NCI-H1417 treated with DMSO at 0.1 percent for 48 hours (cell line): ENCODE measurements at regions not wholly inside any gene's neighbourhood (a gene's known extent, or its start where the extent isn't known, plus 50 kb on each side); places are given as distances from the start of the nearest gene placed in this dataset.
A peak's percentile ranks its signal among the peaks of the same experiment; 100 is the strongest.
"Not testable (repeated sequence)": the region's sequence is repeated elsewhere in the genome, so short reads cannot be mapped to it uniquely, and the experiment has no call there.

ENCODE experiments used
- DNase-seq: peaks from one replicate; lab custom pipeline; 2025; lab: John Stamatoyannopoulos, UW

- DNase-seq, result no peak
Observed at GRCh38 chr13:59360108-59360507, 803.6 kb downstream of the DIAPH3 start.

- DNase-seq, result no peak
Observed at GRCh38 chr13:59360916-59361315, 802.8 kb downstream of the DIAPH3 start.

- peak; percentile 34 for DNase-seq
Observed at GRCh38 chr13:59363313-59363712, 800.4 kb downstream of the DIAPH3 start.

GRCh38 chr13:59363947-59364346, 799.8 kb downstream of the DIAPH3 start:
- no peak for DNase-seq

GRCh38 chr13:59364641-59365085, 799.1 kb downstream of the DIAPH3 start:
- DNase-seq, result no peak

GRCh38 chr13:59367467-59367866, 796.3 kb downstream of the DIAPH3 start:
- no peak for DNase-seq

- DNase-seq, result no peak
Observed at GRCh38 chr13:59367904-59368303, 795.8 kb downstream of the DIAPH3 start.

- no peak for DNase-seq
Observed at GRCh38 chr13:59368693-59369092, 795.0 kb downstream of the DIAPH3 start.

- no peak for DNase-seq
Observed at GRCh38 chr13:59371229-59371628, 792.5 kb downstream of the DIAPH3 start.

GRCh38 chr13:59373341-59373740, 790.4 kb downstream of the DIAPH3 start:
- no peak for DNase-seq

- DNase-seq, result no peak
Observed at GRCh38 chr13:59374691-59375090, 789.0 kb downstream of the DIAPH3 start.

GRCh38 chr13:59384154-59384553, 779.6 kb downstream of the DIAPH3 start:
- DNase-seq, result no peak

GRCh38 chr13:59391696-59392095, 772.0 kb downstream of the DIAPH3 start:
- peak; percentile 16 for DNase-seq

GRCh38 chr13:59392328-59392727, 771.4 kb downstream of the DIAPH3 start:
- DNase-seq, result no peak

GRCh38 chr13:59394496-59394895, 769.2 kb downstream of the DIAPH3 start:
- no peak for DNase-seq

GRCh38 chr13:59398127-59398526, 765.6 kb downstream of the DIAPH3 start:
- no peak for DNase-seq

- DNase-seq, result no peak
Observed at GRCh38 chr13:59398661-59399060, 765.1 kb downstream of the DIAPH3 start.

- no peak for DNase-seq
Observed at GRCh38 chr13:59399513-59399912, 764.2 kb downstream of the DIAPH3 start.

GRCh38 chr13:59404331-59404730, 759.4 kb downstream of the DIAPH3 start:
- DNase-seq, result no peak

GRCh38 chr13:59407251-59407650, 756.5 kb downstream of the DIAPH3 start:
- not testable (repeated sequence) for DNase-seq

GRCh38 chr13:59408738-59409137, 755.0 kb downstream of the DIAPH3 start:
- DNase-seq, result no peak

GRCh38 chr13:59409211-59409610, 754.5 kb downstream of the DIAPH3 start:
- DNase-seq, result no peak

- DNase-seq, result no peak
Observed at GRCh38 chr13:59409634-59410200, 754.0 kb downstream of the DIAPH3 start.

GRCh38 chr13:59413126-59413525, 750.6 kb downstream of the DIAPH3 start:
- DNase-seq, result no peak

- DNase-seq, result no peak
Observed at GRCh38 chr13:59414006-59414405, 749.7 kb downstream of the DIAPH3 start.
